MCF 10A (cell line): ENCODE measurements at regions not wholly inside any gene's neighbourhood (a gene's known extent, or its start where the extent isn't known, plus 50 kb on each side); places are given as distances from the start of the nearest gene placed in this dataset.
"Not testable (repeated sequence)": the region's sequence is repeated elsewhere in the genome, so short reads cannot be mapped to it uniquely, and the experiment has no call there.

Experiments used
- BruUV-seq: library from RNA; stranded (reverse); fragments of 400-500 nt; replicated peaks from 2 replicates; lab custom pipeline; 2021; lab: Mats Ljungman, UMichigan
- CTCF ChIA-PET: fragments of 300-600 bp; sonication (Branson Sonifier 250); formaldehyde crosslinking; extraction: SDS; loops from one replicate; lab custom pipeline; 2021; ENCODE audit warnings: antibody characterized with exemption, inconsistent platforms; lab: Yijun Ruan, JAX
- POLR2A ChIA-PET: fragments of 300-600, 350-650 bp; sonication (Branson Sonifier 250); formaldehyde crosslinking; extraction: SDS; loops from one replicate; lab custom pipeline; 2020; ENCODE audit warnings: antibody characterized with exemption, inconsistent platforms; lab: Yijun Ruan, JAX
- DNase-seq: peaks from one replicate; pipeline ENCODE4 v3.0.0-alpha.2; 2018; ENCODE audit not compliant: unreplicated experiment
- H3K27ac Mint-ChIP-seq: one replicate; pipeline ENCODE4 v1.8.0; 2022; ENCODE audit warnings: mild to moderate bottlenecking, low read depth, mixed read lengths; ENCODE audit not compliant: unreplicated experiment
- H3K27me3 Mint-ChIP-seq: one replicate; pipeline ENCODE4 v1.8.0; 2022; ENCODE audit warnings: mixed read lengths; ENCODE audit not compliant: insufficient read depth, unreplicated experiment
- H3K36me3 Mint-ChIP-seq: one replicate; pipeline ENCODE4 v1.8.0; 2022; ENCODE audit warnings: mild to moderate bottlenecking, moderate library complexity, mixed read lengths; ENCODE audit not compliant: insufficient read depth, unreplicated experiment
- H3K4me1 Mint-ChIP-seq: one replicate; pipeline ENCODE4 v1.8.0; 2022; ENCODE audit warnings: mixed read lengths; ENCODE audit not compliant: insufficient read depth, unreplicated experiment
- H3K4me3 Mint-ChIP-seq: one replicate; pipeline ENCODE4 v1.8.0; 2022; ENCODE audit warnings: mild to moderate bottlenecking, moderate library complexity, mixed read lengths; ENCODE audit not compliant: unreplicated experiment
- H3K9me3 Mint-ChIP-seq: one replicate; pipeline ENCODE4 v1.8.0; 2022; ENCODE audit warnings: mixed read lengths; ENCODE audit not compliant: unreplicated experiment
- CTCF ChIP-seq: fragments of 200-600 bp; IDR thresholded peaks from one replicate; pipeline ENCODE4 v1.8.0; 2022; ENCODE audit warnings: antibody characterized with exemption, mild to moderate bottlenecking; ENCODE audit not compliant: unreplicated experiment
- intact Hi-C: fragments of 100-400 bp; cut with micrococcal nuclease; formaldehyde crosslinking; loops from 2 replicates; pipeline ENCODE4 v1.14.1; 2022

- CTCF ChIA-PET, result interaction anchor here (0.7 kb wide), 1 partner anchor 37 kb away, joined by 4 read pairs; no protein-coding TSS in a partner anchor
- peaks cover 8% of the 10 kb centered on the region for H3K9me3 Mint-ChIP-seq
- POLR2A ChIA-PET, result no interaction called here
- intact Hi-C loops, result no loop called here
- H3K36me3 Mint-ChIP-seq, result peaks cover 7% of the 10 kb centered on the region
- peaks cover 88% of the 10 kb centered on the region for H3K27me3 Mint-ChIP-seq
- H3K4me1 Mint-ChIP-seq, result no peaks in the 10 kb centered on the region
- no peak overlapping the region for H3K4me3 Mint-ChIP-seq
- no peak for DNase-seq
- TF ChIP-seq CTCF, result no peak
- H3K27ac Mint-ChIP-seq, result no peak overlapping the region
- no TSS peak for BruUV-seq
Measured at GRCh38 chr7:45296748-45297147, 139.2 kb downstream of the RAMP3 start.

GRCh38 chr7:45306752-45307305 is 149.2 kb downstream of the RAMP3 start:
- Mint-ChIP-seq H3K27ac (no peak overlapping the region), H3K9me3 (no peaks in the 10 kb centered on the region), H3K4me1 (no peaks in the 10 kb centered on the region), H3K4me3 (no peak overlapping the region), H3K36me3 (no peaks in the 10 kb centered on the region), H3K27me3 (peaks cover 63% of the 10 kb centered on the region)
- BruUV-seq, result no TSS peak
- DNase-seq, result no peak
- TF ChIP-seq CTCF, result no peak
- intact Hi-C loops, result no loop called here
- POLR2A ChIA-PET, result no interaction called here
- CTCF ChIA-PET, result no interaction called here

- Mint-ChIP-seq H3K9me3 (no peaks in the 10 kb centered on the region), H3K27me3 (peaks cover 40% of the 10 kb centered on the region), H3K4me1 (no peaks in the 10 kb centered on the region), H3K27ac (no peak overlapping the region), H3K4me3 (no peak overlapping the region), H3K36me3 (no peaks in the 10 kb centered on the region)
- CTCF ChIA-PET, result no interaction called here
- no peak for DNase-seq
- POLR2A ChIA-PET, result interaction anchor here (0.7 kb wide), 1 partner anchor 42 kb away, joined by 3 read pairs; no protein-coding TSS in a partner anchor
- intact Hi-C loops, result no loop called here
- no TSS peak for BruUV-seq
- no peak for TF ChIP-seq CTCF
Measured at GRCh38 chr7:45311597-45311996, 154.0 kb downstream of the RAMP3 start.

- H3K4me1 Mint-ChIP-seq, POLR2A ChIA-PET, CTCF ChIA-PET, H3K9me3 Mint-ChIP-seq, DNase-seq, H3K4me3 Mint-ChIP-seq, intact Hi-C loops, H3K27ac Mint-ChIP-seq, BruUV-seq, H3K36me3 Mint-ChIP-seq: not testable (repeated sequence)
- peaks cover 47% of the 10 kb centered on the region for H3K27me3 Mint-ChIP-seq
Measured at GRCh38 chr7:45315512-45315911, 157.9 kb downstream of the RAMP3 start.
